IMR-90 (cell line): ENCODE measurements at regions not wholly inside any gene's neighbourhood (a gene's known extent, or its start where the extent isn't known, plus 50 kb on each side); places are given as distances from the start of the nearest gene placed in this dataset.

Experiments used
- ATAC-seq: fragments of 200-7000 bp; cut with Tn5 transposase; 2 replicates; pipeline ENCODE4 v1.9.1; 2020; ENCODE audit warnings: low read depth, mild to moderate bottlenecking, moderate library complexity
- BruUV-seq: library from RNA; stranded (reverse); fragments of 400-500 nt; replicated peaks from 2 replicates; lab custom pipeline; 2021; lab: Mats Ljungman, UMichigan
- CTCF ChIA-PET: fragments of 300-600 bp; formaldehyde crosslinking; extraction: SDS; loops from one replicate; lab custom pipeline; 2021; ENCODE audit warnings: antibody characterized with exemption; lab: Yijun Ruan, JAX
- POLR2A ChIA-PET: fragments of 300-600 bp; sonication (Branson Sonifier 250); formaldehyde crosslinking; loops from one replicate; lab custom pipeline; 2022; ENCODE audit warnings: antibody characterized with exemption; ENCODE audit not compliant: unreplicated experiment; lab: Charles Lee
- DNase-seq: peaks from one replicate; pipeline ENCODE4 v3.0.0; 2013
- H2AFZ ChIP-seq: replicated peaks from 2 replicates; pipeline ENCODE3; 2013; ENCODE audit warnings: low read length, mild to moderate bottlenecking; ENCODE audit not compliant: poor library complexity
- H2AK5ac ChIP-seq: 2 replicates; pipeline ENCODE4 v1.6.1; 2013; ENCODE audit warnings: low read depth, low read length, inconsistent platforms
- H2AK9ac ChIP-seq: replicated peaks from 2 replicates; pipeline ENCODE3; 2013; ENCODE audit warnings: mild to moderate bottlenecking, low read depth, low read length, moderate library complexity; ENCODE audit not compliant: poor library complexity
- H2BK120ac ChIP-seq: 2 replicates; pipeline ENCODE4 v1.6.1; 2013; ENCODE audit warnings: low read depth, low read length, inconsistent platforms
- H2BK15ac ChIP-seq: 3 replicates; pipeline ENCODE4 v1.6.1; 2013; ENCODE audit warnings: low read depth, low read length, inconsistent platforms
- H2BK20ac ChIP-seq: 2 replicates; pipeline ENCODE4 v1.6.1; 2013; ENCODE audit warnings: low read depth, mild to moderate bottlenecking, inconsistent platforms, low read length, moderate library complexity
- H2BK5ac ChIP-seq: 2 replicates; pipeline ENCODE4 v1.6.1; 2013; ENCODE audit warnings: mild to moderate bottlenecking, low read depth, low read length, inconsistent platforms; ENCODE audit not compliant: poor library complexity, severe bottlenecking
- H3K14ac ChIP-seq: replicated peaks from 2 replicates; pipeline ENCODE4 v1.6.1; 2013; ENCODE audit warnings: low read depth, low read length, inconsistent platforms
- H3K18ac ChIP-seq: 2 replicates; pipeline ENCODE4 v1.6.1; 2013; ENCODE audit warnings: low read depth, low read length, control low read depth
- H3K23ac ChIP-seq: 2 replicates; pipeline ENCODE4 v1.6.1; 2013; ENCODE audit warnings: low read depth, low read length, inconsistent platforms
- H3K27ac ChIP-seq: 2 replicates; pipeline ENCODE4 v1.5.1; 2013; ENCODE audit warnings: mild to moderate bottlenecking, control low read depth, low read length; ENCODE audit not compliant: insufficient read depth
- H3K27me3 ChIP-seq: 2 replicates; pipeline ENCODE4 v1.6.1; 2013; ENCODE audit warnings: low read length; ENCODE audit not compliant: control insufficient read depth, insufficient read depth
- H3K36me3 ChIP-seq: 2 replicates; pipeline ENCODE4 v1.6.1; 2013; ENCODE audit warnings: low read length, mixed read lengths; ENCODE audit not compliant: control insufficient read depth, insufficient read depth
- H3K4ac ChIP-seq: 2 replicates; pipeline ENCODE4 v1.6.1; 2013; ENCODE audit warnings: low read depth, low read length, inconsistent platforms
- H3K4me1 ChIP-seq: 2 replicates; pipeline ENCODE4 v1.6.1; 2013; ENCODE audit warnings: low read length, mixed read lengths; ENCODE audit not compliant: control insufficient read depth, insufficient read depth
- H3K4me2 ChIP-seq: 2 replicates; pipeline ENCODE4 v1.6.1; 2013; ENCODE audit warnings: low read depth, mild to moderate bottlenecking, control low read depth, low read length, moderate library complexity
- H3K4me3 ChIP-seq: 2 replicates; pipeline ENCODE4 v1.5.1; 2013; ENCODE audit warnings: low read depth, mild to moderate bottlenecking, control low read depth, low read length, moderate library complexity; ENCODE audit not compliant: insufficient read depth
- H3K56ac ChIP-seq: 2 replicates; pipeline ENCODE4 v1.6.1; 2013; ENCODE audit warnings: low read length, inconsistent platforms; ENCODE audit not compliant: insufficient read depth; ENCODE audit errors: extremely low read depth
- H3K79me1 ChIP-seq, 2 experiments: 2 replicates each; pipeline ENCODE4 v1.6.1; 2013; ENCODE audit warnings: low read length in 2 of 2, inconsistent platforms in 1 of 2, low read depth in 1 of 2
- H3K9ac ChIP-seq: 2 replicates; pipeline ENCODE4 v1.6.1; 2013; ENCODE audit warnings: low read depth, low read length, control low read depth
- H3K9me1 ChIP-seq: 2 replicates; pipeline ENCODE4 v1.6.1; 2013; ENCODE audit warnings: low read length, inconsistent platforms; ENCODE audit not compliant: insufficient read depth
- H3K9me3 ChIP-seq: 2 replicates; pipeline ENCODE4 v1.6.1; 2013; ENCODE audit warnings: low read length; ENCODE audit not compliant: control insufficient read depth, insufficient read depth
- H4K20me1 ChIP-seq: 2 replicates; pipeline ENCODE4 v1.6.1; 2013; ENCODE audit warnings: low read length, inconsistent platforms; ENCODE audit not compliant: insufficient read depth
- H4K5ac ChIP-seq: 2 replicates; pipeline ENCODE4 v1.6.1; 2013; ENCODE audit warnings: mild to moderate bottlenecking, low read depth, low read length, control low read depth
- H4K8ac ChIP-seq, 2 experiments: 2 replicates each; pipeline ENCODE4 v1.6.1; 2013; ENCODE audit warnings: low read depth in 2 of 2, low read length in 2 of 2, control low read depth in 1 of 2, inconsistent platforms in 1 of 2
- H4K91ac ChIP-seq: 2 replicates; pipeline ENCODE4 v1.6.1; 2013; ENCODE audit warnings: low read depth, low read length, inconsistent platforms; ENCODE audit not compliant: insufficient read depth
- CEBPB ChIP-seq: IDR thresholded peaks from 2 replicates; pipeline ENCODE4 v1.6.1; 2012; ENCODE audit warnings: low read depth, low read length, improper control_type of control experiment
- MAFK ChIP-seq: IDR thresholded peaks from 2 replicates; pipeline ENCODE4 v1.6.1; 2012; ENCODE audit warnings: low read depth, low read length, improper control_type of control experiment
- MXI1 ChIP-seq: IDR thresholded peaks from 2 replicates; pipeline ENCODE4 v1.6.1; 2012; ENCODE audit warnings: low read depth, mild to moderate bottlenecking, low read length, moderate library complexity, borderline replicate concordance
- NFE2L2 ChIP-seq: fragments of 150-350 bp; IDR thresholded peaks from 2 replicates; pipeline ENCODE4 v1.6.1; 2016; ENCODE audit warnings: low read depth, mild to moderate bottlenecking, low read length
- WGBS, 2 experiments: methylation state at CpG; one replicate each; pipeline versions ENCODE4 v1.1.5 to v1.1.7; 2013; ENCODE audit warnings: missing lambda C conversion rate in 2 of 2; ENCODE audit not compliant: insufficient read length in 1 of 2; ENCODE audit errors: extremely low coverage in 2 of 2; 5-methylcytosine and 5-hydroxymethylcytosine counted together
- dilution Hi-C: fragments of 300-500 bp; cut with HindIII; formaldehyde crosslinking; loops from one replicate; pipeline ENCODE4 v1.14.3; 2018; ENCODE audit warnings: low sequenced_read_pairs; ENCODE audit not compliant: unreplicated experiment
- in situ Hi-C: fragments of 300-500 bp; cut with MboI; formaldehyde crosslinking; loops from 3 replicates; pipeline ENCODE4 v1.14.3; 2019; ENCODE audit warnings: low sequenced_read_pairs, inconsistent platforms, mixed read lengths
- intact Hi-C: fragments of 100-400 bp; cut with micrococcal nuclease; formaldehyde crosslinking; loops from 2 replicates; pipeline ENCODE4 v1.10.0; 2022
- TF ChIP-seq, protein P1 (sequence below): fragments of 150-350 bp; IDR thresholded peaks from 2 replicates; pipeline ENCODE4 v1.6.1; 2017; ENCODE audit warnings: mild to moderate bottlenecking, antibody characterized with exemption, low read length, low read depth
- TF ChIP-seq, protein P2 (sequence below): conservative IDR thresholded peaks from 2 replicates; pipeline ENCODE4 v1.5.1; 2012; ENCODE audit warnings: mild to moderate bottlenecking, low read depth, low read length, improper control_type of control experiment

DNA sequence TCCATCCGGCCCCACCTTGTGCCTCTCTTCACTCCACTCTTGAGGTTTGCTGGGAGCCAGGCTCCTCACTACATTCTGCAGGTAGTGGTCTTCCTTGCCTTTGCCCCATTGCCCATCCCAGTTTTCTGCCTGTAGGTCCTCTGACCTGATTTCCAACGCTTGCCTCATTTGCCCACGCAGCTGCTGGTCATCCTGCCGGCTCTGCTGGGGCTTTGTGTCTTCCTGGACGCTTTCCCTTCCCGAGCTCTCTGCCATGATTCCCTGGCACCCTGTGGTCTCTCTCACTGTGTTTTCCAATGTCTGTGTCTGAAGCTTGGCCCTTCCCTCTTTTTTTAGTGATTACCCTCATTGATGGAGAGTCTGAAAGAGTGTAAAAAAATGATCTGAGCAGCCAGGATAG is 451.6 kb downstream of the UTRN start:
- Histone ChIP-seq H2BK5ac (no peak overlapping the region), H3K56ac (no peak overlapping the region), H4K5ac (no peak overlapping the region), H3K18ac (no peak overlapping the region), H3K9me3 (no peaks in the 10 kb centered on the region), H3K36me3 (no peaks in the 10 kb centered on the region), H3K9ac (no peak overlapping the region), H3K27ac (no peak overlapping the region), H3K4me1 (no peaks in the 10 kb centered on the region), H3K14ac (no peak overlapping the region), H2AFZ (no peak overlapping the region), H2BK15ac (no peak overlapping the region), H2AK9ac (no peak overlapping the region), H4K8ac (no peak overlapping the region), H3K9me1 (no peaks in the 10 kb centered on the region; the same call in 1 of the 2 replicates), H3K4me3 (no peak overlapping the region), H4K91ac (no peak overlapping the region), H3K23ac (no peak overlapping the region), H2BK20ac (no peak overlapping the region), H2AK5ac (no peak overlapping the region; the same call in 1 of the 2 replicates), H2BK120ac (no peak overlapping the region), H3K4ac (no peak overlapping the region), H3K4me2 (no peak overlapping the region), H3K79me1 (no peaks in the 10 kb centered on the region), H3K27me3 (no peaks in the 10 kb centered on the region), H4K20me1 (no peaks in the 10 kb centered on the region)
- 86% methylated on average over 4 of the region's 6 CpGs; no CpG with 5 or more reads in 1 of the 2 experiments for WGBS, 2 experiments
- TF ChIP-seq MXI1: no peak
- TF ChIP-seq MAFK: no peak
- no peak for TF ChIP-seq NFE2L2
- TF ChIP-seq, protein P1, sequence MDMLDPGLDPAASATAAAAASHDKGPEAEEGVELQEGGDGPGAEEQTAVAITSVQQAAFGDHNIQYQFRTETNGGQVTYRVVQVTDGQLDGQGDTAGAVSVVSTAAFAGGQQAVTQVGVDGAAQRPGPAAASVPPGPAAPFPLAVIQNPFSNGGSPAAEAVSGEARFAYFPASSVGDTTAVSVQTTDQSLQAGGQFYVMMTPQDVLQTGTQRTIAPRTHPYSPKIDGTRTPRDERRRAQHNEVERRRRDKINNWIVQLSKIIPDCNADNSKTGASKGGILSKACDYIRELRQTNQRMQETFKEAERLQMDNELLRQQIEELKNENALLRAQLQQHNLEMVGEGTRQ: no peak
- TF ChIP-seq, protein P2, sequence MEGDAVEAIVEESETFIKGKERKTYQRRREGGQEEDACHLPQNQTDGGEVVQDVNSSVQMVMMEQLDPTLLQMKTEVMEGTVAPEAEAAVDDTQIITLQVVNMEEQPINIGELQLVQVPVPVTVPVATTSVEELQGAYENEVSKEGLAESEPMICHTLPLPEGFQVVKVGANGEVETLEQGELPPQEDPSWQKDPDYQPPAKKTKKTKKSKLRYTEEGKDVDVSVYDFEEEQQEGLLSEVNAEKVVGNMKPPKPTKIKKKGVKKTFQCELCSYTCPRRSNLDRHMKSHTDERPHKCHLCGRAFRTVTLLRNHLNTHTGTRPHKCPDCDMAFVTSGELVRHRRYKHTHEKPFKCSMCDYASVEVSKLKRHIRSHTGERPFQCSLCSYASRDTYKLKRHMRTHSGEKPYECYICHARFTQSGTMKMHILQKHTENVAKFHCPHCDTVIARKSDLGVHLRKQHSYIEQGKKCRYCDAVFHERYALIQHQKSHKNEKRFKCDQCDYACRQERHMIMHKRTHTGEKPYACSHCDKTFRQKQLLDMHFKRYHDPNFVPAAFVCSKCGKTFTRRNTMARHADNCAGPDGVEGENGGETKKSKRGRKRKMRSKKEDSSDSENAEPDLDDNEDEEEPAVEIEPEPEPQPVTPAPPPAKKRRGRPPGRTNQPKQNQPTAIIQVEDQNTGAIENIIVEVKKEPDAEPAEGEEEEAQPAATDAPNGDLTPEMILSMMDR: no peak
- no peak for TF ChIP-seq CEBPB
- dilution Hi-C loops: no loop called here
- ATAC-seq: no peak
- in situ Hi-C loops: no loop called here
- BruUV-seq: no TSS peak
- no peak for DNase-seq
- POLR2A ChIA-PET: no interaction called here
- intact Hi-C loops: no loop called here
- CTCF ChIA-PET: interaction anchor here (0.6 kb wide), 1 partner anchor 127 kb away, joined by 4 read pairs; no protein-coding TSS in a partner anchor
